NCI-H524 treated with DMSO at 0.1 percent for 48 hours (cell line): ENCODE measurements at regions not wholly inside any gene's neighbourhood (a gene's known extent, or its start where the extent isn't known, plus 50 kb on each side); places are given as distances from the start of the nearest gene placed in this dataset.
"Not testable (repeated sequence)": the region's sequence is repeated elsewhere in the genome, so short reads cannot be mapped to it uniquely, and the experiment has no call there.

Experiments
- DNase-seq: peaks from one replicate; lab custom pipeline; 2025; lab: John Stamatoyannopoulos, UW

- DNase-seq: not testable (repeated sequence)
Measured at GRCh38 chr14:62521309-62521708, 523.9 kb downstream of the KCNH5 start.

- no peak for DNase-seq
Measured at GRCh38 chr14:62528296-62528695, 517.0 kb downstream of the KCNH5 start.

- no peak for DNase-seq
Measured at GRCh38 chr14:62532181-62532580, 513.1 kb downstream of the KCNH5 start.

- DNase-seq: no peak
Measured at GRCh38 chr14:62546862-62547474, 498.3 kb downstream of the KCNH5 start.

- DNase-seq: no peak
Measured at GRCh38 chr14:62557416-62557815, 487.8 kb downstream of the KCNH5 start.

- DNase-seq: no peak
Measured at GRCh38 chr14:62558451-62558850, 486.8 kb downstream of the KCNH5 start.

- DNase-seq: no peak
Measured at GRCh38 chr14:62585247-62585646, 460.0 kb downstream of the KCNH5 start.

GRCh38 chr14:62592877-62593276 is 452.4 kb downstream of the KCNH5 start:
- DNase-seq: no peak

GRCh38 chr14:62597143-62597542 is 448.1 kb downstream of the KCNH5 start:
- no peak for DNase-seq

GRCh38 chr14:62599616-62600385 is 445.5 kb downstream of the KCNH5 start:
- DNase-seq: no peak

GRCh38 chr14:62602712-62603111 is 442.5 kb downstream of the KCNH5 start:
- DNase-seq: no peak

- no peak for DNase-seq
Measured at GRCh38 chr14:62604524-62604923, 440.7 kb downstream of the KCNH5 start.

GRCh38 chr14:62614122-62614521 is 431.1 kb downstream of the KCNH5 start:
- no peak for DNase-seq

GRCh38 chr14:62616668-62617067 is 428.6 kb downstream of the KCNH5 start:
- DNase-seq: no peak

- DNase-seq: no peak
Measured at GRCh38 chr14:62626416-62626815, 418.8 kb downstream of the KCNH5 start.

GRCh38 chr14:62629176-62629725 is 416.0 kb downstream of the KCNH5 start:
- peak; percentile 13 for DNase-seq

GRCh38 chr14:62631176-62631575 is 414.1 kb downstream of the KCNH5 start:
- DNase-seq: no peak

GRCh38 chr14:62632771-62633170 is 412.5 kb downstream of the KCNH5 start:
- DNase-seq: no peak

GRCh38 chr14:62645649-62646048 is 399.6 kb downstream of the KCNH5 start:
- DNase-seq: no peak
